ENCODE measurements at regions not wholly inside any gene's neighbourhood (a gene's known extent, or its start where the extent isn't known, plus 50 kb on each side); places are given as distances from the start of the nearest gene placed in this dataset.
"Not testable (repeated sequence)": the region's sequence is repeated elsewhere in the genome, so short reads cannot be mapped to it uniquely, and the experiment has no call there.

DNA sequence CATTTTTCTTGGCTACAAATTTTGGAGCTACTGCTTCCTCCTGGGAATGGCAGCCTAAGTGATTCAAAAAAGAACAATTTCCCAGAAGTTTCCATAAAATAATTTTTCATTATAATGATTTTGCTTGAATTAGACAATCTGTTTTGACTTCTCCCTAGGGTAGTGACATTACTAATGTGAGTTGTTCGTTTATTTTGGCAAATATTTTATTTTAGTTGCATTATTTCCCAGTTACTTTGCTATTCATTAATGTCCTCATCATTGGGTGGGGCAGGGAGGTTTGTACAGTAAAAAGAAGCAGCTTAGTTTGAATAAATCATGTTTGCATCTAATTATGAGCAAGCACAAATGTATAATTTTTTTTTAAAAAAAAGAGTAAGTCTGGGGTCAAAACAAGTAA, 686.6 kb downstream of the ROBO2 start:
- in situ Hi-C loops (cut with MboI; ENCODE audit: low pct_ligation_motif_present in 1 of 4, low pct_unique_long_range_greater_than_20kb in 1 of 4, low sequenced_read_pairs in 3 of 4) (no loop called here), intact Hi-C loops (cut with DNase I; ENCODE audit: low total_unique reads) (no loop called here)
- WGBS, 2 donors (ENCODE audit: low coverage in 1 of 2): 15 to 53% methylated on average over 1 of the region's 1 CpG
- Histone ChIP-seq H3K27ac (no peak overlapping the region), H3K27me3 (no peaks in the 10 kb centered on the region), H3K4me1 (no peaks in the 10 kb centered on the region), H3K9me3 (no peaks in the 10 kb centered on the region), H3K4me3 (no peak overlapping the region), H3K36me3 (no peaks in the 10 kb centered on the region)
- DNase-seq: no peak
- TF ChIP-seq, protein P1, sequence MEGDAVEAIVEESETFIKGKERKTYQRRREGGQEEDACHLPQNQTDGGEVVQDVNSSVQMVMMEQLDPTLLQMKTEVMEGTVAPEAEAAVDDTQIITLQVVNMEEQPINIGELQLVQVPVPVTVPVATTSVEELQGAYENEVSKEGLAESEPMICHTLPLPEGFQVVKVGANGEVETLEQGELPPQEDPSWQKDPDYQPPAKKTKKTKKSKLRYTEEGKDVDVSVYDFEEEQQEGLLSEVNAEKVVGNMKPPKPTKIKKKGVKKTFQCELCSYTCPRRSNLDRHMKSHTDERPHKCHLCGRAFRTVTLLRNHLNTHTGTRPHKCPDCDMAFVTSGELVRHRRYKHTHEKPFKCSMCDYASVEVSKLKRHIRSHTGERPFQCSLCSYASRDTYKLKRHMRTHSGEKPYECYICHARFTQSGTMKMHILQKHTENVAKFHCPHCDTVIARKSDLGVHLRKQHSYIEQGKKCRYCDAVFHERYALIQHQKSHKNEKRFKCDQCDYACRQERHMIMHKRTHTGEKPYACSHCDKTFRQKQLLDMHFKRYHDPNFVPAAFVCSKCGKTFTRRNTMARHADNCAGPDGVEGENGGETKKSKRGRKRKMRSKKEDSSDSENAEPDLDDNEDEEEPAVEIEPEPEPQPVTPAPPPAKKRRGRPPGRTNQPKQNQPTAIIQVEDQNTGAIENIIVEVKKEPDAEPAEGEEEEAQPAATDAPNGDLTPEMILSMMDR (IDR thresholded peaks at IDR 0.05): no peak
- TF ChIP-seq EP300 (IDR thresholded peaks at IDR 0.05; ENCODE audit: low read depth): no peak
- no peak for TF ChIP-seq POLR2A (IDR thresholded peaks at IDR 0.05)
- no peak for TF ChIP-seq POLR2AphosphoS5 (IDR thresholded peaks at IDR 0.05)

DNA sequence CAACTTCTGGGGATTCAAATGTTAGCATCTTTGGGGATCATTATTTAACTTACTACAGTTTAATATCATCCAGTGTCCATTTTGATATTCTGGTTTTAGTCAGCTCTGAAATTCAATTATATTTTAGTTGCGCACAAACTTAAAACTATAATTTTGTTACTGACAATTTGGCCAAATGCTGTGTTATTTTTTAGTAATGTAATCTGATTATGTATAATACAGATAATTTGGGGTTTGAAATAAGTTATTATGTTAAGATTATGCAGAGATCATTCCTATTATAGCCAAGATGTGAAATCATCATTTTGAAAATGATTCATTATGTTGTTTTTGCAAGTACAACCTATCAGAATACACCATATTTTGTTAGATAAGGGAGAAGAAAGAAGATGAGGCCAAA, 706.1 kb downstream of the ROBO2 start:
- no peak for DNase-seq
- TF ChIP-seq, protein P1 (IDR thresholded peaks at IDR 0.05): no peak
- no peak for TF ChIP-seq POLR2A (IDR thresholded peaks at IDR 0.05)
- no peak for TF ChIP-seq EP300 (IDR thresholded peaks at IDR 0.05; ENCODE audit: low read depth)
- no peaks in the 10 kb centered on the region for H3K4me1 ChIP-seq
- no peaks in the 10 kb centered on the region for H3K9me3 ChIP-seq
- 94 to 98% methylated on average over 1 of the region's 1 CpG for WGBS, 2 donors (ENCODE audit: low coverage in 1 of 2)
- intact Hi-C loops (cut with DNase I; ENCODE audit: low total_unique reads): no loop called here
- H3K36me3 ChIP-seq: no peaks in the 10 kb centered on the region
- no peak overlapping the region for H3K27ac ChIP-seq
- H3K4me3 ChIP-seq: no peak overlapping the region
- no peaks in the 10 kb centered on the region for H3K27me3 ChIP-seq
- in situ Hi-C loops (cut with MboI; ENCODE audit: low pct_ligation_motif_present in 1 of 4, low pct_unique_long_range_greater_than_20kb in 1 of 4, low sequenced_read_pairs in 3 of 4): no loop called here

DNA sequence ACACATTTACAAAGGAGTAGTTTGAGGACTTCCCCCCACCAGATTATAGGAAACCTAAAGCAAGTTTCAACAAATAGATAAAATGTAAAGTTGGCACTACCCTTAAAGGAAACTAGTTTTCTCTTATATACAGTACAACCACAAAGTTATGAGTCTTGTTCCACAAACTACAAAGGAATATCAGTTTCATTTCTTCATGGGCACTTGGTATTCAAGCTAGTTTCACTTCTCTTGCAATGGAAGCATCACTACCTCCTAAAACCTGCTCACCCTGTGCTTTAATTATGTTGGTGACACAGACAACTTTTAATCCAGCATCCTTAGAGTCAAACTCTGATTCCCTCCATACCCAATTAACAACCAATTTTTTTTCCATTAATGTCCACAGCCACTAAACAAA, 707.0 kb downstream of the ROBO2 start:
- no peak for DNase-seq
- no peak overlapping the region for H3K4me3 ChIP-seq
- no peak overlapping the region for H3K27ac ChIP-seq
- H3K27me3 ChIP-seq: no peaks in the 10 kb centered on the region
- intact Hi-C loops (cut with DNase I; ENCODE audit: low total_unique reads): no loop called here
- in situ Hi-C loops (cut with MboI; ENCODE audit: low pct_ligation_motif_present in 1 of 4, low pct_unique_long_range_greater_than_20kb in 1 of 4, low sequenced_read_pairs in 3 of 4): no loop called here
- no peaks in the 10 kb centered on the region for H3K4me1 ChIP-seq
- no peaks in the 10 kb centered on the region for H3K36me3 ChIP-seq
- no peaks in the 10 kb centered on the region for H3K9me3 ChIP-seq
- no peak for TF ChIP-seq POLR2A (IDR thresholded peaks at IDR 0.05)
- TF ChIP-seq POLR2AphosphoS5 (IDR thresholded peaks at IDR 0.05): no peak

DNA sequence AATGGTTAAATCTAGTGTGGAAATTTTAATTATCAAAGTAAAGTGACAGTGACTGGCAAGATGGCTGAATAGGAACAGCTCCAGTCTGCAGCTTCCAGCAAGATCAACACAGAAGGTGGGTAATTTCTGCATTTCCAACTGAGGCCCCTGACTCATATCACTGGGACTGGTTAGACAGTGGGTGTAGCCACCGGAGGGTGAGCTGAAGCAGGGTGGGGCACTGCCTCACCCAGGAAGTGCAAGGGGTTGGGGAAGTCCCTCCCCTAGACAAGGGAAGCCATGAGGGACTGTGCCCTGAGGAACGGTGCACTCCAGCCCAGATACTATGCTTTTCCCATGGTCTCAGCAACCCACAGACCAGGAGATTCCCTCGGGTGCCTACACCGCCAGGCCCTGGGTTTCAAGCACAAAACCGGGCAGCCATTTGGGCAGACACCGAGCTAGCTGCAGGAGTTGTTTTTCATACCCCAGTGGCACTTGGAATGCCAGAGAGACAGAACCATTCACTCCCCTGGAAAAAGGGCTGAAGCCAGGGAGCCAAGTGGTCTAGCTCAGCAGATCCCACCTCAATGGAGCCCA, 716.6 kb downstream of the ROBO2 start:
- H3K27ac ChIP-seq; H3K9me3 ChIP-seq; H3K36me3 ChIP-seq; DNase-seq; H3K27me3 ChIP-seq; H3K4me3 ChIP-seq; H3K4me1 ChIP-seq; in situ Hi-C loops (cut with MboI; ENCODE audit: low pct_ligation_motif_present in 1 of 4, low pct_unique_long_range_greater_than_20kb in 1 of 4, low sequenced_read_pairs in 3 of 4); intact Hi-C loops (cut with DNase I; ENCODE audit: low total_unique reads): not testable (repeated sequence)
- 72% methylated on average over 6 of the region's 6 CpGs; no CpG with 5 or more reads in 1 of the 2 donors for WGBS, 2 donors (ENCODE audit: low coverage in 1 of 2)

DNA sequence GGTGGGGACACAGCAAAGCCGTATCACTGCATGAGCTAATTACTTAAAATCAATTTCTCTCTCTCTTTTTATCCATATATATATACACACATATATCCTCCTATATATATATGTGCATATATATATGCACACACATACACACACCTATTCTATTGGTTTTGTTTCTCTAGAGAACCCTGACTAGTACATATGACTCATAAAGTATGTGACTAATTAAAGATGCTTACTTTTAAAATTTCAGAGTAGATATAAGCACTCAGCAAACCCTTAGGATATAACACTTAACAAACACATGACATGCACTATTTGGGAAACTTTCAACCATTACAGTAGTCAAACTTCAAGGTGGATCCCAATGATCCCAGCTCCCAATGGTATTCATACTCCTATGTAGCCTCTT, 732.6 kb downstream of the ROBO2 start:
- H3K4me1 ChIP-seq: no peaks in the 10 kb centered on the region
- 74 to 100% methylated on average over 1 of the region's 1 CpG for WGBS, 2 donors (ENCODE audit: low coverage in 1 of 2)
- H3K27ac ChIP-seq: no peak overlapping the region
- H3K36me3 ChIP-seq: no peaks in the 10 kb centered on the region
- H3K9me3 ChIP-seq: no peaks in the 10 kb centered on the region
- intact Hi-C loops (cut with DNase I; ENCODE audit: low total_unique reads): no loop called here
- no peak overlapping the region for H3K4me3 ChIP-seq
- in situ Hi-C loops (cut with MboI; ENCODE audit: low pct_ligation_motif_present in 1 of 4, low pct_unique_long_range_greater_than_20kb in 1 of 4, low sequenced_read_pairs in 3 of 4): no loop called here
- H3K27me3 ChIP-seq: no peaks in the 10 kb centered on the region
- TF ChIP-seq POLR2A (IDR thresholded peaks at IDR 0.05) (no peak), POLR2AphosphoS5 (IDR thresholded peaks at IDR 0.05) (no peak), EP300 (IDR thresholded peaks at IDR 0.05; ENCODE audit: low read depth) (no peak)
- TF ChIP-seq, protein P1 (IDR thresholded peaks at IDR 0.05): no peak
- DNase-seq: no peak

Measured in transverse colon (tissue), 4 donors.